ENCODE measurements at regions not wholly inside any gene's neighbourhood (a gene's known extent, or its start where the extent isn't known, plus 50 kb on each side); places are given as distances from the start of the nearest gene placed in this dataset.
"Not testable (repeated sequence)": the region's sequence is repeated elsewhere in the genome, so short reads cannot be mapped to it uniquely, and the experiment has no call there.

- DNase-seq: no peak
Measured at GRCh38 chr6:79431537-79431933, 105.7 kb downstream of the LCA5 start.

- DNase-seq: no peak
Measured at GRCh38 chr6:79430913-79431536, 106.2 kb downstream of the LCA5 start.

GRCh38 chr6:79427721-79428120 lies 109.5 kb downstream of the LCA5 start:
- DNase-seq: no peak

- no peak for DNase-seq
Measured at GRCh38 chr6:79426625-79427278, 110.5 kb downstream of the LCA5 start.

- DNase-seq: no peak
Measured at GRCh38 chr6:79425589-79426311, 111.5 kb downstream of the LCA5 start.

- DNase-seq: no peak
Measured at GRCh38 chr6:79423216-79423615, 114.0 kb downstream of the LCA5 start.

- no peak for DNase-seq
Measured at GRCh38 chr6:79422666-79423065, 114.6 kb downstream of the LCA5 start.

GRCh38 chr6:79421707-79422484 lies 115.3 kb downstream of the LCA5 start:
- DNase-seq: peak; percentile 93

- no peak for DNase-seq
Measured at GRCh38 chr6:79421001-79421411, 116.2 kb downstream of the LCA5 start.

GRCh38 chr6:79420054-79420453 lies 117.2 kb downstream of the LCA5 start:
- DNase-seq: no peak

- DNase-seq: no peak
Measured at GRCh38 chr6:79416931-79417330, 120.3 kb downstream of the LCA5 start.

- no peak for DNase-seq
Measured at GRCh38 chr6:79413562-79414002, 123.6 kb downstream of the LCA5 start.

- no peak for DNase-seq
Measured at GRCh38 chr6:79410806-79411205, 126.4 kb downstream of the LCA5 start.

GRCh38 chr6:79408256-79408974 lies 128.8 kb downstream of the LCA5 start:
- DNase-seq: no peak

- no peak for DNase-seq
Measured at GRCh38 chr6:79404677-79405076, 132.6 kb downstream of the LCA5 start.

GRCh38 chr6:79404261-79404660 lies 133.0 kb downstream of the LCA5 start:
- no peak for DNase-seq

- no peak for DNase-seq
Measured at GRCh38 chr6:79403563-79403962, 133.7 kb downstream of the LCA5 start.

GRCh38 chr6:79403086-79403485 lies 134.1 kb downstream of the LCA5 start:
- DNase-seq: no peak

- no peak for DNase-seq
Measured at GRCh38 chr6:79399499-79399898, 137.7 kb downstream of the LCA5 start.

- DNase-seq: not testable (repeated sequence)
Measured at GRCh38 chr6:79398617-79399016, 138.6 kb downstream of the LCA5 start.

- DNase-seq: no peak
Measured at GRCh38 chr6:79396625-79397024, 140.6 kb downstream of the LCA5 start.

GRCh38 chr6:79394690-79395089 lies 142.5 kb downstream of the LCA5 start:
- no peak for DNase-seq

- no peak for DNase-seq
Measured at GRCh38 chr6:79392094-79392493, 145.1 kb downstream of the LCA5 start.

Data from DMS79 treated with DMSO at 0.1 percent for 48 hours (cell line).